GM12873 (cell line): ENCODE measurements at regions not wholly inside any gene's neighbourhood (a gene's known extent, or its start where the extent isn't known, plus 50 kb on each side); places are given as distances from the start of the nearest gene placed in this dataset.

ENCODE experiments used
- TF ChIP-seq, protein P1 (sequence below): IDR thresholded peaks from 2 replicates; pipeline ENCODE4 v1.5.1; 2012; ENCODE audit warnings: low read depth, mild to moderate bottlenecking, moderate library complexity, low read length, control low read depth; ENCODE audit not compliant: insufficient read depth; ENCODE audit errors: missing control alignments

- TF ChIP-seq, protein P1, sequence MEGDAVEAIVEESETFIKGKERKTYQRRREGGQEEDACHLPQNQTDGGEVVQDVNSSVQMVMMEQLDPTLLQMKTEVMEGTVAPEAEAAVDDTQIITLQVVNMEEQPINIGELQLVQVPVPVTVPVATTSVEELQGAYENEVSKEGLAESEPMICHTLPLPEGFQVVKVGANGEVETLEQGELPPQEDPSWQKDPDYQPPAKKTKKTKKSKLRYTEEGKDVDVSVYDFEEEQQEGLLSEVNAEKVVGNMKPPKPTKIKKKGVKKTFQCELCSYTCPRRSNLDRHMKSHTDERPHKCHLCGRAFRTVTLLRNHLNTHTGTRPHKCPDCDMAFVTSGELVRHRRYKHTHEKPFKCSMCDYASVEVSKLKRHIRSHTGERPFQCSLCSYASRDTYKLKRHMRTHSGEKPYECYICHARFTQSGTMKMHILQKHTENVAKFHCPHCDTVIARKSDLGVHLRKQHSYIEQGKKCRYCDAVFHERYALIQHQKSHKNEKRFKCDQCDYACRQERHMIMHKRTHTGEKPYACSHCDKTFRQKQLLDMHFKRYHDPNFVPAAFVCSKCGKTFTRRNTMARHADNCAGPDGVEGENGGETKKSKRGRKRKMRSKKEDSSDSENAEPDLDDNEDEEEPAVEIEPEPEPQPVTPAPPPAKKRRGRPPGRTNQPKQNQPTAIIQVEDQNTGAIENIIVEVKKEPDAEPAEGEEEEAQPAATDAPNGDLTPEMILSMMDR = no peak
Observed at GRCh38 chr9:91117959-91118703, 243.6 kb downstream of the AUH start.

DNA sequence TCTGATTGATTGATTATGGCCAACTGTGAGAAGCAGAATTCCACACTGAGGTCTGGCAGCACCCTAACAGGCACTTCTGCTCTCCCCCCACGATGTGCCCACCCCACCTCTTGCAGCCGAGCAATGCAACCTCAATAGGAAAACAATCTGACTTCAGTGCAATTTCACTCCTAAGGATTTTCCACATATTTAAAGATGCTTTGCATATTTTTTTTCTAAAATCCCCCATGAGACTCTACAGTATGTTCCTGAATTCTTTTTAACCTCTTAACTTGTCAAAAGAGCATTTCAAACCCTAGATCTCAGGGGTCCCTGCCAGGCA is 243.1 kb downstream of the AUH start:
- TF ChIP-seq, protein P1 = no peak

DNA sequence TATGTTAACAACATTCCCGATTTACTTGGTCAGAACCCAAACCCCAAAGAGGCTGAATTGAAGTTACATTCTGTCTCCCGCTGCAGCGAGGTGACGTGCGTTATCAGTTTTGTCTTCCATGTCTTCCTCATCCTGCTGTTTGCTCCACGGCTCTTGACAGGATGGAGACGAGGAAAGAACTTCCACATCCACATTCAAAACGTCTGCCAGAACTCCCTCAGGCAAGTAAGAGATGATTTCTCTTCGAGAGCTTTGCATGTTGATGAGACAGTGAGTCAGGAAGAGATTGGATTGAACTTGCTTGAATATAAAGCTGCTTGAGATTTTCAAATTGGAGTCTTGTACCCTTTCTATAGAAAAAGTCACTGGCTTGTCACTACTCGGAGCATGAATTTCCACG is 242.6 kb downstream of the AUH start:
- TF ChIP-seq, protein P1 = no peak

DNA sequence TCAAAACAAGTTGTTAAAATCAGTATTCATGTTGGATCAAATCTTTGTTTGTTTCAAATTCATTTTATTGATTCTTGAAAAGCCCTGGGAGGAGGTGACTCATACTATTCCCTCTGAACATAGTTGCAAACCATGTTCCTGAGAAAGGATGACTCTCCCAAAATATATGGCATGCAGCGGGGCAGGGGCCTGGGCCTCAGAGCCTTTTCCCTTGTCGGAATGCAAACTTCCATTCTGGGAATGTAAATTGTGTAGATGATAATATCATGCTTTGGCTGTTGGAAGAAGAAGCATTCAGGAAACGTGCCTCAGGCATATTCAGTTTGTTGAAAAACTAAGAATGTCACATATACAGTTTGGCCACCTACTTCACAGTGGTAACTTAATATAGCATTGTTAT is 242.0 kb downstream of the AUH start:
- TF ChIP-seq, protein P1 = no peak

GRCh38 chr9:91120200-91120599 is 241.5 kb downstream of the AUH start:
- TF ChIP-seq, protein P1 = no peak

DNA sequence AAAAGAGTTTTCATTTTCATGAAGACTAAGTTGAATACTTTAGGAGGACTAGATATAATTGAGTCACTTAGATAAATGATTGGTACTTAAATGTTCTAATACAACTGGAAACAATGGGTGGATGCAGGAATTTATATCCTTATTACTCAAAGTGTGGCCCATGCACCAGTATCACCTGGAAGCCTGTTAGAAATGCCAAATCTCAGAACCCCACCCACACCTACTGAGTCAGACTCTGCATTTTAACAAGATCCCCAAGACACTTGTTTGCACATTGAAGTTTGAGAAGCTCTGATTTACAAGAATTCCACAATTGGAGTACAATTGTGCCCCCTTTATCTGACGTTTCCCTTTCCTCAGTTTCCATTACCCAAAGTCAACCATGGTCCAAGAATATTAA is 239.0 kb downstream of the AUH start:
- TF ChIP-seq, protein P1 = no peak

GRCh38 chr9:91126761-91127445 is 234.8 kb downstream of the AUH start:
- TF ChIP-seq, protein P1 = no peak
